ENCODE measurements at regions not wholly inside any gene's neighbourhood (a gene's known extent, or its start where the extent isn't known, plus 50 kb on each side); places are given as distances from the start of the nearest gene placed in this dataset.
"Not testable (repeated sequence)": the region's sequence is repeated elsewhere in the genome, so short reads cannot be mapped to it uniquely, and the experiment has no call there.

DNA sequence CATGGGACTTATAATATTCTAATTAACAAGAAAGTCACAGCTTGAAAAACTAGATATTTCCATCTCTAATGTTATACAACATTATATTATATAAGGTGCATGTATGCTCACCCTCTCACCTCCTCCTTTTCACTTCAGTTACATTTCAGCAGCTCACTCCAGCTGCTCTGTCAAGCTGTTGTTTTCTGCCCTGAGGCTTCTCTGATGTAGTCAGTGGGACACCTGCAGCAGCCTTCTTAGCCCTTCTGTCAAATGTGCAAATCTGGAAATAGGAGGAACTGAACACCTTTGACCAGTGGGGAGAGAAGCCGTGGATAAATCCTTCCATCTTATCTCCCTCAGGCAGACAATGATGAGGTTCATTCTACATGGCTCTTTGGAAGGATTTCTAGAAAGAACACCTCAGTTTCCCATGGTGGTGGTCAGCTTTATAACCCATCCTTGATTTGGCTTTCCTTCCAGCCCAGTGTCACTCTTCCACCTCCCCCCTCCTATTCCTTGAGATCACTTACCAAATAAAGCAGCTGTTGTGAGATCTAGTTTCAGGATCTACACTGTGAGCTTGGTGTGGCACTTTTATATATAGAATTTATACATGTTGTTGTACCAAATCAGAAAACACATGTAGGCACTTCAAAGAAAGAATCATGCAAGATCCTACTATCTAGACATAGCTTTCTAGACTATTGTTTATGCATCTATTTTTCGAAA lies 79.6 kb upstream of the STK38L start:
- DNase-seq (ENCODE audit: low read depth): no peak
- no peak overlapping the region for H3K4me3 ChIP-seq (ENCODE audit: low read depth, low read length)
- TF ChIP-seq, protein P1, sequence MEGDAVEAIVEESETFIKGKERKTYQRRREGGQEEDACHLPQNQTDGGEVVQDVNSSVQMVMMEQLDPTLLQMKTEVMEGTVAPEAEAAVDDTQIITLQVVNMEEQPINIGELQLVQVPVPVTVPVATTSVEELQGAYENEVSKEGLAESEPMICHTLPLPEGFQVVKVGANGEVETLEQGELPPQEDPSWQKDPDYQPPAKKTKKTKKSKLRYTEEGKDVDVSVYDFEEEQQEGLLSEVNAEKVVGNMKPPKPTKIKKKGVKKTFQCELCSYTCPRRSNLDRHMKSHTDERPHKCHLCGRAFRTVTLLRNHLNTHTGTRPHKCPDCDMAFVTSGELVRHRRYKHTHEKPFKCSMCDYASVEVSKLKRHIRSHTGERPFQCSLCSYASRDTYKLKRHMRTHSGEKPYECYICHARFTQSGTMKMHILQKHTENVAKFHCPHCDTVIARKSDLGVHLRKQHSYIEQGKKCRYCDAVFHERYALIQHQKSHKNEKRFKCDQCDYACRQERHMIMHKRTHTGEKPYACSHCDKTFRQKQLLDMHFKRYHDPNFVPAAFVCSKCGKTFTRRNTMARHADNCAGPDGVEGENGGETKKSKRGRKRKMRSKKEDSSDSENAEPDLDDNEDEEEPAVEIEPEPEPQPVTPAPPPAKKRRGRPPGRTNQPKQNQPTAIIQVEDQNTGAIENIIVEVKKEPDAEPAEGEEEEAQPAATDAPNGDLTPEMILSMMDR (IDR thresholded peaks at IDR 0.05; ENCODE audit: control insufficient read depth, extremely low read depth, insufficient read depth): no peak

DNA sequence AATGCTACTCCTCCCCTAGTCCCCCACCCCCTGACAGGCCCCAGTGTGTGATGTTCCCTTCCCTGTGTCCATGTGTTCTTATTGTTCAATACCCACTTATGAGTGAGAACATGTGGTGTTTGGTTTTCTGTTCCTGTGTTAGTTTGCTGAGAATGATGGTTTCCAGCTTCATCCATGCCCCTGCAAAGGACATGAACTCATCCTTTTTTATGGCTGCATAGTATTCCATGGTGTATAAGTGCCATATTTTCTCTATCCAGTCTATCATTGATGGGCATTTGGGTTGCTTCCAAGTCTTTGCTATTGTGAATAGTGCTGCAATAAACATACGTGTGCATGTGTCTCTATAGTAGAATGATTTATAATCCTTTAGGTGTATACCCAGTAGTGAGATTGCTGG lies 78.1 kb upstream of the STK38L start:
- not testable (repeated sequence) for H3K4me3 ChIP-seq (ENCODE audit: low read depth, low read length); DNase-seq (ENCODE audit: low read depth)

DNA sequence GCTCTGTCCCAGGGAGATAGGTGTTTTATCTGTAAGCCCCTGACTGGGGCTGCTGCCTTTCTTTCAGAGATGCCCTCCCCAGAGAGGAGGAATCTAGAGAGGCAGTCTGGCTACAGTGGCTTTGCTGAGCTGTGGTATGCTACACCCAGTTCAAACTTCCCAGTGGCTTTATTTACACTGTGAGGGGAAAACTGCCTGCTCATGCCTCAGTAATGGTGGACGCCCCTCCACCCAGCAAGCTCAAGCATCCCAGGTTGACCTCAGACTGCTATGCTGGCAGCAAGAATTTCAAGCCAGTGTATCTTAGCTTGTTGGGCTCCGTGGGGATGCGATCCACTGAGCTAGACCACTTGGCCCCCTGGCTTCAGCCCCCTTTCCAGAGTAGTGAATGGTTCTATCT lies 72.6 kb upstream of the STK38L start:
- not testable (repeated sequence) for DNase-seq (ENCODE audit: low read depth); H3K4me3 ChIP-seq (ENCODE audit: low read depth, low read length)

DNA sequence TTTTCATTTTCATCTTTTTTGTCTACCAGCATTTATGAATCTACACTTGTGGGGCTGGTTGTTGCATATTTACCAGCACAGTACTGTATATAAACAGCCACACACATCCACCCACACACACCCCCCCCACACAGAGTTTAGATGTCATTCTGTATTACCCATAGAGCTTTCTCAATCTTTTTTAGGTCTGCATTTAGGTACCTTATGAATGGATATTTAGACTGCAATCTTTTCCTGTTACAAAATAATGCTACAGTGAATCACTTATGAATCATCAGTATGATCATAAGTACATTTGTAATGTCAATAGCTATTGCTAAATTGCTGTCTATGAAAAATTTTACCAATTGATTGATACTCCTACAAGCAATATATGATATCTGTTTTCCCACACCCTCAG lies 67.3 kb upstream of the STK38L start:
- no peak overlapping the region for H3K4me3 ChIP-seq (ENCODE audit: low read depth, low read length)
- TF ChIP-seq, protein P1 (IDR thresholded peaks at IDR 0.05; ENCODE audit: control insufficient read depth, extremely low read depth, insufficient read depth): no peak
- DNase-seq (ENCODE audit: low read depth): no peak

DNA sequence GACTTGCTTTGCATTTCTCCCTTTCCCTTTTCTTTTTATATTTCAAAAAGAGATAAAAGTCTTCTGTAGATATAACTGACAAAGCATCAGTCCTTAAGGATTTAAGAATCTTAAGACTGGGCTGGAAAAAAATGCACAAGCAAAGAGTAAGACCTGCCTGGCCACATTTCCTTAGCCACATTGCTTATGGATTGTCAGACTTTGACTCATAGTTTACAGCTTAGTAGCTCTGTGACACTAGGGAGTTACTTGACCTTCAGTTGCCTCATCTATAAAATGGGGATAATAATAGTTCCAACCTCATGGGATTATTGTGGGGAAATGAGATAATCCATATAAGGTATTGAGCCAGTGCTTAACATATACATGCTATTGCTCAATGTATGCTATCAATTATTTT lies 66.4 kb upstream of the STK38L start:
- no peak for DNase-seq (ENCODE audit: low read depth)
- H3K4me3 ChIP-seq (ENCODE audit: low read depth, low read length): no peak overlapping the region
- TF ChIP-seq, protein P1 (IDR thresholded peaks at IDR 0.05; ENCODE audit: control insufficient read depth, extremely low read depth, insufficient read depth): no peak

DNA sequence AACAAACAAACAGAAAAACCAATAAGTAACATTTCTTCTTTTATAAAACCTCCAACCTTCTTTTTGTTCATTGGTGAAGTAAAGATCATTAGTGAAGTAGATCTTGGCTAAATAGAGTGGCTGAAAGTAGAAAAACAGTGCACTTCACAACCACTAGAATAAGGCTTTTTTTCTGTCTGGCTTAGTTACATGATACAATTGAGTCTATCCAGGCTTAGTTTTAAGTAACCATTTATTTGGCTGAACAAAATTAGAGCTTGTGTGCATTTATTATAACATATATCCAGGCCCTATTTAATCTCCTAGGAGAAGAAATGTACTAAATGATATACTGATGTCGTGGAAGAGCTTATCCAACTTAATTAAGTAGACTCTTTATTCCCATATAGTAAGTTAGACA lies 65.8 kb upstream of the STK38L start:
- H3K4me3 ChIP-seq (ENCODE audit: low read depth, low read length): no peak overlapping the region
- DNase-seq (ENCODE audit: low read depth): no peak
- TF ChIP-seq, protein P1 (IDR thresholded peaks at IDR 0.05; ENCODE audit: control insufficient read depth, extremely low read depth, insufficient read depth): no peak

DNA sequence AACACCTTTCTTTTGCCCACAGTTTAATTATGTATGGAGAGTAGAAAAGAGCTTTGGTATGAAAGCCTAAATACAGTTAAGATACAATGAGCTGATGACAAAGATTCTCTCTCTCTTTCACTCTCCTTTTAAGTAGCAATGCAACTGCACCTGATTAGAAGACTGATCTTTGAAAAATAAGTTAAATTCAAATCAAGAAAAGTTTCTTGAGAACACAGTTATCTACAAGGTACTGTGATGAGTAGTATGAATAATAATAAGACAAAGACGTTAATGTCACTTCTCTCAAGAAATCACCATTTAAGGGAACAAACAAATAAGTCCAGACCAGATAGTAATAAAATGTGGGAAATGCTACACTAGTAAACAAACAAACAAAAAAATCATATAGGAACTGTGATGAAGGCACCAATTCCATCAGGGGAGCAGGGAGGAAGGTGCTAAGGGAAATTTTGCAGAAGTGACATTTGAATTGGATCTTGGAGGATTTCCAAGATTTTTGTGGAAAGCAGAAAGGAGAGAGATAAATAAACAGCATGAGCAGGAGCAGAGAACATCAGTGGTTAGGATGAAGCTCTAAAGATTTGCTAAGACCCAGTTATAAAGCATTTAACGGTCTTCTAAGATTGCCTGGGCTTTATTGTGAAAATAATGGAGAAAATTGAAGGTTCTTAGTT lies 65.2 kb upstream of the STK38L start:
- no peak for DNase-seq (ENCODE audit: low read depth)
- TF ChIP-seq, protein P1 (IDR thresholded peaks at IDR 0.05; ENCODE audit: control insufficient read depth, extremely low read depth, insufficient read depth): no peak
- H3K4me3 ChIP-seq (ENCODE audit: low read depth, low read length): no peak overlapping the region
